ENCODE measurements at regions not wholly inside any gene's neighbourhood (a gene's known extent, or its start where the extent isn't known, plus 50 kb on each side); places are given as distances from the start of the nearest gene placed in this dataset.

- no peak for DNase-seq
Observed at GRCh38 chr4:136917312-136918110, 614.8 kb downstream of the PCDH18 start.

GRCh38 chr4:136909626-136910025 lies 622.7 kb downstream of the PCDH18 start:
- DNase-seq, result no peak

DNA sequence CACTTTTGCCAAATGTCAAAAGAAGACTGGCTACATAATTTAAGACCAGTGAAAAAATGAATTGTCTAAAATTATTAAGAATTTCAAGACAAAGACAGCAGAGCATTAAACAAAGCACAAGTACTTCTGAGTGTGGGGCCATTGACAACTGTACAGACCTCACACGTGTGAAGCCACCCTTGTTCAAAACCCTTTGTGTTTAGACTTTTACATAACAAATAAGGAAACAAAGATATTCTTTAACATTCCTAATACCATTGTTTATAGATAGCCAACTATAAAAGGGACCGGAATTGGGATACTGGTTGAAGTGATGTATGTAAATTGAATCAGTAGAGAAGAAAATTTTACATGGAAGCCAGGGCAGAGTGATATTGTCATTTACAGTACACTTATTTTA lies 624.2 kb downstream of the PCDH18 start:
- DNase-seq, result no peak

DNA sequence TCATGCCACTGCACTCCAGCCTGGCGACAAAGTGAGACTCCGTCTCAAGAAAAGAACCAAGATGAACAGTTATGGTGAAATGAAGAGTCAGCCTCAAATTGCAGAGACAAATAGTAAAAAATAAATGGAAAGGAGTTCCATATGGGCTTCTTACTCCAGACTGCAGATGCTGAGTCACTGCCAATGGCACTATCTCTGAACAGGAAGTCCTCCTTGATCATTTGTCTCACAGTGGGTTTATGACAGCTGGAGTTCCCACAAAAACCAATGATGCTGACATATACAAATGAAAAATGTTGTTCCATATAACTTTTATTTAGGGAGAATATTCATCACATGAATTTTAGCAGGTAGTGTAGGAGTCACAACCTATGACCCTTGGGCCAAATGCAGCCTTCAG lies 631.6 kb downstream of the PCDH18 start:
- no peak for DNase-seq

DNA sequence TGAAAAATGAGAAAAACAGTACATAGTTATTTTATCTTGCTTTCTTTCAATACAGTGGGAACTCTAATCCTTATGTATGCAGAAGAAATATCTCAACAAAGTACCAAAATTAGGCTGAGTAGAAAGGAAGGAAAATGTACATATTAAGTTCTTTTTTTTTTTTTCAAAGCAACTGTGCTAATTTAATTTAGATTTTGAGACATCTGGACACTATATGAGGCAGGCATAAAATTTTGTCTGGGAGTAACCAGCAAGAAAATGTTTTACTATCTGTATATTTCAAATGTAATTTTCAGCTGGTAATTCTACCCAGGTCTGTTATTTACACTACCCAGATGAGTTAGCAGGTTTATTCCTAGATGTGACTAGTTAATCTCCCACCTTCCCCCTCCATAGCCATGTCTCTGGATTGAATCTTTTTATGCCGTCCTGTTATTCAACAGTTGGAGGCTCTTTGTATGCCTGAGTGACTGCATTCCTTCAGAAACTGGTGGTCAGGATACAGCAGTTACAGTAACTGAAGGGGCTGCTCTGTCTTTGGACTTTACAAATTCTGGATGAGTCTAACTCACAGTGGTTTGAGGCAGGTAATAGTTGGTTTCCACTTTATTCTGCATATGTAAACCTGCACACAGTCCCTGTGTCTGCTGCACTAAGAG lies 633.6 kb downstream of the PCDH18 start:
- DNase-seq, result no peak

DNA sequence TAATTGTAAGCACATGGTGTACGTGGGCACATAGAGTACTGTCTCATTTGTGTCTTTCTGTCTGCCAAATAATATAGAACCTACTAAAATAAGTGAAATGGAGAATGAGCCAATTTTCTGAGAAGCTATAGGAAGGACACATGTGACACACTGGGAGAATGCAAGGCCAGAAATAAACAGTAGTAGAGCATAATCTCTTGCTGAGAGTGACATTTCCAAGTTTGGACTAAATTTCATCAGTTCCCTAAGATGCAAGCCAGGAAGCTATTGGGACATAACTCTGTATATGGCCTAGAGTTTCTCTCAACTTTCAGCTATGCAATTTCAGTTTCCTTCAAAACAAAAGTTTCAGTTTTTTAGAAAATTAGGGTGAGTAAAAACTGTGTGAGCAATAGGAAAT lies 638.7 kb downstream of the PCDH18 start:
- no peak for DNase-seq

GRCh38 chr4:136881666-136882065 lies 650.6 kb downstream of the PCDH18 start:
- no peak for DNase-seq

DNA sequence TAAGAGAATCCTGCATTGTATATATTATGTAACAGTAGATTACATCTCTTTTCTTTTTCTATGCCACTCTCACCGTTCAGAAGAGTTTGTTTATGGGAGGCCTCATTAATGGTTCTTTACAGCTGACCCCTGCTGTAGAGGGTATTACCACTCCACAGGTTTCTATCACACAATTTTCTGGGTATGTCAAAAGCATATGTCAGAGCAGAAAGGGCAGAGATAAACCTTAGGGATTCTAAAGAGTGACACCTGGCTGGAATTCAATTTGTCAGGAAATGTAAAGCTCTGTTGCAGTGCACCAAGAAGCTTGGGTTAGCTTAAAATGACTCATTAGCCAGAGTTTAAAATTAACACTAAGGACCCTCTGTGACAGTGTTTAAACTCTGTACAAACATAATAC lies 658.7 kb downstream of the PCDH18 start:
- DNase-seq, result no peak

- DNase-seq, result no peak
Observed at GRCh38 chr4:136867465-136867864, 664.8 kb downstream of the PCDH18 start.

- no peak for DNase-seq
Observed at GRCh38 chr4:136865526-136865925, 666.8 kb downstream of the PCDH18 start.

- peak; percentile 29 for DNase-seq
Observed at GRCh38 chr4:136864604-136865185, 667.6 kb downstream of the PCDH18 start.

GRCh38 chr4:136863756-136864155 lies 668.5 kb downstream of the PCDH18 start:
- no peak for DNase-seq

DNA sequence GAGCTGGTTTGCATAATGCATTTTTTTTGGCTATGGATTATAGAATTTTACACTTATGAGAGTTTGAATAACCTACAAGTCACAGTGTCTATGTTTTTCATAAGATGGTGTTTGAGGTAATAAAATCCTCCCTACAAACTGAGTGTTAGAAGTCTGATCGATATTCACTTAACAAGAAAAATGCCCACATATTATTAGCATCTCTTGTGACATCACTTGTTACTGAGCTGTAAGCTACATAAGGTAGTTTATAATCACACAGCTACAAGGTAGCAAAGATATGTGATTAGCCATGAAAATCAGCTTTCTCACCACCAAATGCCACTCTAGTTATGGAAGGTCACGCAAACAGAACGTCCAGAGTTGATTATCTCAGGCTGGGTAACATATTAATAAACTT lies 669.6 kb downstream of the PCDH18 start:
- no peak for DNase-seq

- no peak for DNase-seq
Observed at GRCh38 chr4:136861091-136861490, 671.2 kb downstream of the PCDH18 start.

DNA sequence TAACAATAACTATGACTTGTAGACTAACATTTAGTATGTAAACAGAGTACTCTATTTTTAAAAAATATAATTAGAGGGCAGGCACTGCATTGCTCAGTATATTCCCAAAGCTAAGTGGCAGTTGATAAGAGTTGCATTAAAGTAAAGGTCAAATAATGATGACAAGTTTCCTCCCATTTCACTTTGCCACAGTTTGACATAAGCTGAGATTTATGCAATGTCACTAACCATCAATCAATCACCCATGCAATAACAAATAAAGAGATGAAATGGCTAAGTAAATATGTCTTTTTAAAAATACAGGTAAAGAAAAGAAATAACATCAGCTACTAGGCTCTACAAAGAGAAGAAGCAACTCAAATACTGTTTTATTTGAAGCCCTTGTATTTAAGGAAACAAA lies 673.4 kb downstream of the PCDH18 start:
- no peak for DNase-seq

DNA sequence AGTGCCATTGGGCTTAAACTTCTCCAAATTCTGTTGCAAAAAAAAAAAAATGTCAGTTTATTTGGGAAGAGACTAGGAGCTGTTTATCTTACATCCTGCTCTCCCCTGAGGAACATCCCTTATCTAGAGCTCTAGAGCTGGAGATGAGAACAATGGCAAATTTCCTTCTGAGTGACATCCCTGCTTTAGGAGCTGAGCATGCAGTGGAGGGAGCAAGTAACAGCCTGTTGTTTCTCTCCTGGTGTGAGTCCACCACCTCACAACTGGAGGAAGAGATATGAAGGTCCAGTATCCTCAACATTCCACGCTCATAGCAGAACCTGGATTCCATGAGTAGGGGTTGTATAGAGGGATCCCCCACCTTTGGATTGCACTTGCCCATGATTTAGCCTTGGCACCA lies 676.4 kb downstream of the PCDH18 start:
- DNase-seq, result no peak

- no peak for DNase-seq
Observed at GRCh38 chr4:136850446-136850845, 681.8 kb downstream of the PCDH18 start.

DNA sequence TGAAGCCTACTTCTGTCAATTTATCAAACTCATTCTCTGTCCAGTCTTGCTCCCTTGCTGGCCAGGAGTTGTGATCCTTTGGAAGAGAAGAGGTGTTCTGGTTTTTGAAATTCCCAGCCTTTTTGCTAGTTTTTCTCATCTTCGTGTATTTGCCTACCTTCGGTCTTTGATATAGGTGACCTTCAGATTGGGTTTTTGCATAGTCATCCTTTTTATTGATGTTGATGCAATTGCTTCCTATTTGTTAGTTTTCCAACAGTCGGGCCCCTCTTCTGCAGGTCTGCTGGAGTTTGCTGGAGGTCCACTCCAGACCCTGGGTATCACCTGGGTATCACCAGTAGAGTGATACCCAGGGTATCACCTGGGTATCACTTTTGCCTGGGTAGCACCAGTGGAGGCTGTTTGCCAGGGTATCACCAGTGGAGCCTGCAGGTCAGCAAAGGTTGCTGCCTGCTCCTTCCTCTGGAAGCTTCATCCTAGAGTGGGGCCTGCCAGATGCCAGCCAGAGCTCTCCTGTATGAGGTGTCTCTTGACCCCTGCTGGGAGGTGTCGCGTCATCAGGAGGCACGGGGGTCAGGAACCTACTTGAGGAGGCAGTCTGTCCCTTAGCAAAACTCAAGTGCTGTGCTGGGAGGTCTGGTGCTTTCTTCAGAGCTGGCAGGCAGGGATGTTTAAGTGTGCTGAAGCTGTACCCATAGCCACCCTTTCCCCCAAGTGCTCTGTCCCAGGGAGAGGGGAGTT lies 684.2 kb downstream of the PCDH18 start:
- DNase-seq, result no peak

DNA sequence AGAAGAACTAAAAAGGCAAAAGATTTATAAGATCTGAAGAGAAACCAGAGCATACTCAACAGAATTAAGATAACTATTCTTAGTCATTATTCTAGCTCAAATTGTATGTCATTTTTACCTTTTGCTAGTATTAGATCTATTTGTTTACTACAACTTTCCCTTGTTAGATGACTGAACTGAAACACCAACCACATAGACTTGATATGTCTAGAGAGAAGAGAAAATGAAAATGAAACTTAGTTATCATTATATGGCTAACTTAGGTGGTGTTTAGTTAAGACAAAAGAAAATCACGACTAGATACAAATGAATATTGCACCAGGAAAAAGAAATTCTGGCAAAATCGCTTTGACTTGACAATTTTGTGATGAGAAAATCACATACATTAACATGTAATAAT lies 690.8 kb downstream of the PCDH18 start:
- no peak for DNase-seq

DNA sequence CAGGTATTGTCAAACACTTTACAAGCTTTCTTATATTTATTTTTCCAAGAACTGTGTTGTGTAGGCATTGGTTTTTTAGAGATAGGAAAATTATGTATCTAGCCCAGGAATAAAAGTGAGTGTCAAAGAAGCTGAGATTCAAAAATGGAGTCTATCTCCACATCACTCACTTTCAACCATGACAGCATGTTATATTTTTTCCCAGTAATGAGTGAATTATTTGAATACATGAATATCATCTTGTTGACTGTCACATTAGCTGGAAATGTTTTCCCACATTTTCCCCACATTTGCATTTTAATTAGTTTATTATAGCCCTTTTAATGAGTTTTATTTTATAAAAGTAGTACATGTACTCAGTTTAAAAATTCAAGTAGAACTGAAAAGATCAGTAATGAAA lies 693.7 kb downstream of the PCDH18 start:
- DNase-seq, result no peak

GRCh38 chr4:136831553-136831952 lies 700.7 kb downstream of the PCDH18 start:
- no peak for DNase-seq

GRCh38 chr4:136829280-136829679 lies 703.0 kb downstream of the PCDH18 start:
- DNase-seq, result no peak

- no peak for DNase-seq
Observed at GRCh38 chr4:136823020-136823419, 709.3 kb downstream of the PCDH18 start.
